GM12878 (cell line): ENCODE measurements at regions not wholly inside any gene's neighbourhood (a gene's known extent, or its start where the extent isn't known, plus 50 kb on each side); places are given as distances from the start of the nearest gene placed in this dataset.

Source experiments
- ATAC-seq: fragments of 200-7000 bp; cut with Tn5 transposase; 3 replicates; pipeline ENCODE4 v1.9.1; 2020; ENCODE audit warnings: mild to moderate bottlenecking, moderate library complexity
- BruUV-seq: library from RNA; stranded (reverse); fragments of 400-500 nt; replicated peaks from 2 replicates; lab custom pipeline; 2021; lab: Mats Ljungman, UMichigan
- CTCF ChIA-PET: fragments of 300-600 bp; sonication (Branson Sonifier 250); formaldehyde crosslinking; extraction: SDS; loops from one replicate; lab custom pipeline; 2021; ENCODE audit warnings: inconsistent platforms; lab: Yijun Ruan, JAX
- POLR2A ChIA-PET: fragments of 350-600 bp; formaldehyde crosslinking; extraction: SDS; loops from one replicate; lab custom pipeline; 2021; ENCODE audit warnings: inconsistent platforms; lab: Charles Lee
- RAD21 ChIA-PET: fragments of 300-600 bp; sonication (Branson Sonifier 250); formaldehyde crosslinking; loops from one replicate; lab custom pipeline; 2023; ENCODE audit warnings: antibody characterized with exemption; ENCODE audit not compliant: unreplicated experiment; lab: Charles Lee
- SMC1A ChIA-PET: fragments of 300-600 bp; sonication (Branson Sonifier 250); formaldehyde crosslinking; loops from one replicate; lab custom pipeline; 2023; ENCODE audit not compliant: unreplicated experiment, uncharacterized antibody; lab: Charles Lee
- DNase-seq: peaks from one replicate; pipeline ENCODE4 v3.0.0-alpha.2; 2011; ENCODE audit warnings: low read depth, low spot score
- FAIRE-seq: peaks from 3 replicates; lab custom pipeline; 2011; peaks lifted over from hg19 to GRCh38; lab: Jason Lieb, UNC
- H2AFZ ChIP-seq: 2 replicates; pipeline ENCODE4 v1.6.0; 2011; ENCODE audit warnings: low read depth, low read length, control low read depth; ENCODE audit not compliant: control insufficient read depth
- H3K27ac ChIP-seq: 2 replicates; pipeline ENCODE4 v1.5.1; 2011; ENCODE audit warnings: control low read depth; ENCODE audit not compliant: control insufficient read depth, insufficient read depth
- H3K27me3 ChIP-seq, 2 experiments: replicated peaks in 1 of 2; 2 replicates each; pipeline versions ENCODE4 v1.6.0 to v1.6.1; 2011; ENCODE audit warnings: low read length in 1 of 2; ENCODE audit not compliant: control insufficient read depth in 2 of 2, insufficient read depth in 2 of 2
- H3K36me3 ChIP-seq, 2 experiments: 2 replicates each; pipeline ENCODE4 v1.5.1; 2011; ENCODE audit warnings: low read length in 1 of 2; ENCODE audit not compliant: control insufficient read depth in 2 of 2, insufficient read depth in 2 of 2
- H3K4me1 ChIP-seq: 2 replicates; pipeline ENCODE4 v1.6.1; 2011; ENCODE audit warnings: mild to moderate bottlenecking, low read length, moderate library complexity, mixed read lengths; ENCODE audit not compliant: control insufficient read depth, insufficient read depth
- H3K4me2 ChIP-seq: 2 replicates; pipeline ENCODE4 v1.6.0; 2011; ENCODE audit warnings: control low read depth; ENCODE audit not compliant: control insufficient read depth, insufficient read depth
- H3K4me3 ChIP-seq: fragments of 200-600 bp; sonication (generic); 2 replicates; pipeline ENCODE4 v1.5.1; 2016
- H3K79me2 ChIP-seq: 2 replicates; pipeline ENCODE4 v1.6.0; 2011; ENCODE audit warnings: low read length; ENCODE audit not compliant: control insufficient read depth, insufficient read depth
- H3K9ac ChIP-seq: 2 replicates; pipeline ENCODE4 v1.8.0; 2011; ENCODE audit warnings: low read length, control low read depth, mixed read lengths; ENCODE audit not compliant: control insufficient read depth, insufficient read depth
- H3K9me3 ChIP-seq: replicated peaks from 3 replicates; pipeline ENCODE4 v1.5.1; 2011; ENCODE audit warnings: mild to moderate bottlenecking, low read length; ENCODE audit not compliant: control insufficient read depth, insufficient read depth
- H4K20me1 ChIP-seq: 2 replicates; pipeline ENCODE4 v1.6.0; 2011; ENCODE audit not compliant: control insufficient read depth, insufficient read depth
- ATF2 ChIP-seq: IDR thresholded peaks from 2 replicates; pipeline ENCODE4 v1.6.1; 2012; ENCODE audit warnings: low read length, inconsistent platforms
- BCLAF1 ChIP-seq: fragments of 450-650 bp; IDR thresholded peaks from 2 replicates; pipeline ENCODE4 v1.6.1; 2017; ENCODE audit warnings: antibody characterized with exemption, mild to moderate bottlenecking, moderate library complexity
- EP300 ChIP-seq, 2 experiments: fragments of 150-350 bp in 1 of 2; IDR thresholded peaks; 2 replicates each; pipeline ENCODE4 v1.6.1; 2011 to 2012; ENCODE audit warnings: low read depth in 2 of 2, low read length in 2 of 2, borderline replicate concordance in 1 of 2, improper control_type of control experiment in 1 of 2, inconsistent platforms in 1 of 2; ENCODE audit not compliant: control insufficient read depth in 1 of 2
- GATAD2B ChIP-seq: fragments of 450-650 bp; conservative IDR thresholded peaks from 2 replicates; pipeline ENCODE4 v1.6.1; 2017; ENCODE audit warnings: low read depth, mild to moderate bottlenecking, moderate library complexity
- IKZF2 ChIP-seq, 2 experiments: fragments of 450-650 bp; IDR thresholded peaks; 2 replicates each; pipeline ENCODE4 v1.6.1; 2017; ENCODE audit warnings: mild to moderate bottlenecking in 2 of 2, moderate library complexity in 2 of 2
- MLLT1 ChIP-seq: fragments of 450-650 bp; IDR thresholded peaks from 2 replicates; pipeline ENCODE4 v1.6.1; 2016; ENCODE audit warnings: mild to moderate bottlenecking
- MTA2 ChIP-seq: fragments of 450-650 bp; IDR thresholded peaks from 2 replicates; pipeline ENCODE4 v1.6.1; 2016; ENCODE audit warnings: low read depth, mild to moderate bottlenecking, moderate library complexity
- ZNF592 ChIP-seq: fragments of 450-650 bp; IDR thresholded peaks from 2 replicates; pipeline ENCODE4 v1.6.1; 2017; ENCODE audit warnings: mild to moderate bottlenecking, moderate library complexity
- WGBS: methylation state at CpG from one replicate; pipeline ENCODE4 v1.1.6; 2016; ENCODE audit warnings: low lambda C conversion rate; ENCODE audit not compliant: insufficient replicate concordance, insufficient coverage; ENCODE audit errors: missing lambda C conversion rate; 5-methylcytosine and 5-hydroxymethylcytosine counted together
- in situ Hi-C: fragments of 300-500 bp; cut with MboI; formaldehyde crosslinking; loops from 9 replicates; pipeline ENCODE4 v1.14.3; 2018; ENCODE audit warnings: mixed read lengths
- intact Hi-C: fragments of 100-400 bp; cut with micrococcal nuclease; formaldehyde crosslinking; loops from one replicate; pipeline ENCODE4 v1.14.2; 2022; ENCODE audit not compliant: unreplicated experiment

- TF ChIP-seq ATF2: no peak
These were observed 90.9 kb upstream of the RNF32 start (continued) for GRCh38 chr7:156549636-156550035.

- Histone ChIP-seq H3K79me2 (no peaks in the 10 kb centered on the region), H3K4me2 (0 out of 2 replicates have a peak overlapping the region, but pooled peaks have one; percentile 9), H3K36me3 (no peaks in the 10 kb centered on the region), H3K27me3 (no peaks in the 10 kb centered on the region), H3K9ac (no peak overlapping the region), H4K20me1 (no peaks in the 10 kb centered on the region), H3K4me1 (0 out of 2 replicates have a peak, but pooled peaks cover 3% of the 10 kb centered on the region), H2AFZ (no peak overlapping the region; the same call in 1 of the 2 replicates), H3K4me3 (peak overlapping the region; percentile 27; the same call in 1 of the 2 replicates), H3K27ac (peak overlapping the region; percentile 27; the same call in 1 of the 2 replicates), H3K9me3 (no peaks in the 10 kb centered on the region; the same call in 1 of the 3 replicates)
- ChIA-PET POLR2A (interaction anchor here (0.7 to 1.2 kb wide), 4 partner anchors 33 to 93 kb away, joined by 3 to 5 read pairs (median 3); no protein-coding TSS in a partner anchor), CTCF (interaction anchor here (0.8 kb wide), 1 partner anchor 93 kb away, joined by 4 read pairs; no protein-coding TSS in a partner anchor), RAD21 (interaction anchor here (0.7 to 1.3 kb wide), 7 partner anchors 9 to 232 kb away, joined by 3 to 10 read pairs (median 4); partner anchors contain the start of gene RNF32), SMC1A (interaction anchor here (0.9 to 1.2 kb wide), 3 partner anchors 66 to 93 kb away, joined by 3 to 4 read pairs (median 4); no protein-coding TSS in a partner anchor)
- no TSS peak for BruUV-seq
- peak; percentile 42 for DNase-seq
- in situ Hi-C loops: no loop called here
- intact Hi-C loops: loop anchor here (2.0 to 10.0 kb wide), 4 partner anchors 64 to 267 kb away; partner anchors contain the start of gene RNF32
- 29% methylated on average over 20 of the region's 20 CpGs for WGBS
- ATAC-seq: peak; percentile 88
- FAIRE-seq: peak; percentile 13
- peak in 1 of 2 experiments; percentile 8; a peak in 1 of 4 replicates for TF ChIP-seq EP300 (IDR thresholded peaks at IDR 0.05; ENCODE audit: borderline replicate concordance in 1 of 2, control insufficient read depth in 1 of 2, low read depth in 2 of 2, low read length in 2 of 2)
- 0 out of 2 replicates have a peak, but pooled peaks have one; percentile 66 for TF ChIP-seq GATAD2B
- peak in 1 of 2 experiments; percentile 46; a peak in 2 of 4 replicates for TF ChIP-seq IKZF2 (IDR thresholded peaks at IDR 0.05)
- peak; percentile 42; the same call in 1 of the 2 replicates for TF ChIP-seq MTA2
- peak; percentile 73; the same call in 1 of the 2 replicates for TF ChIP-seq MLLT1
- no peak for TF ChIP-seq ZNF592
- peak; percentile 70 for TF ChIP-seq BCLAF1
These were observed 92.6 kb upstream of the RNF32 start for GRCh38 chr7:156547884-156548561.
